WTC11 (cell line): ENCODE measurements at regions not wholly inside any gene's neighbourhood (a gene's known extent, or its start where the extent isn't known, plus 50 kb on each side); places are given as distances from the start of the nearest gene placed in this dataset.

Source experiments
- ATAC-seq: fragments of 200-7000 bp; cut with Tn5 transposase; 2 replicates; pipeline ENCODE4 v1.10.0; 2021; ENCODE audit warnings: mild to moderate bottlenecking, moderate library complexity
- CTCF ChIA-PET: fragments of 300-600 bp; sonication (Branson Sonifier 250); formaldehyde crosslinking; loops from one replicate; lab custom pipeline; 2021; ENCODE audit warnings: antibody characterized with exemption; lab: Charles Lee
- POLR2A ChIA-PET: fragments of 350-600 bp; sonication (Branson Sonifier 250); formaldehyde crosslinking; loops from one replicate; lab custom pipeline; 2021; ENCODE audit warnings: antibody characterized with exemption; lab: Charles Lee
- DNase-seq: peaks from one replicate; pipeline ENCODE4 v3.0.0; 2021; ENCODE audit warnings: low spot score
- H3K27ac Mint-ChIP-seq: 2 replicates; pipeline ENCODE4 v1.8.0; 2021; ENCODE audit warnings: mixed read lengths
- H3K27me3 Mint-ChIP-seq: 2 replicates; pipeline ENCODE4 v1.8.0; 2021; ENCODE audit warnings: low read depth, mild to moderate bottlenecking, moderate library complexity, mixed read lengths
- H3K36me3 Mint-ChIP-seq: 2 replicates; pipeline ENCODE4 v1.8.0; 2021; ENCODE audit warnings: mixed read lengths
- H3K4me1 Mint-ChIP-seq: 2 replicates; pipeline ENCODE4 v1.8.0; 2022; ENCODE audit warnings: mixed read lengths
- H3K4me3 Mint-ChIP-seq: 2 replicates; pipeline ENCODE4 v1.8.0; 2021; ENCODE audit warnings: mild to moderate bottlenecking, moderate library complexity, mixed read lengths
- H3K9me3 Mint-ChIP-seq: 2 replicates; pipeline ENCODE4 v1.8.0; 2021; ENCODE audit warnings: mixed read lengths
- AR ChIP-seq: fragments of 250-450 bp; sonication (Bioruptor Pico); IDR thresholded peaks from 2 replicates; pipeline ENCODE4 v1.9.0; 2021; ENCODE audit warnings: mild to moderate bottlenecking
- NFYB ChIP-seq: sonication (generic); formaldehyde crosslinking; conservative IDR thresholded peaks from 2 replicates; pipeline ENCODE4 v1.8.0; 2022; ENCODE audit warnings: low read depth, missing genetic modification reagents
- NR1H2 ChIP-seq: sonication (generic); formaldehyde crosslinking; IDR thresholded peaks from 2 replicates; pipeline ENCODE4 v1.9.0; 2021; ENCODE audit warnings: mild to moderate bottlenecking, moderate library complexity, missing genetic modification reagents
- NR3C1 ChIP-seq: sonication (generic); formaldehyde crosslinking; conservative IDR thresholded peaks from 2 replicates; pipeline ENCODE4 v1.8.1; 2023; ENCODE audit warnings: low read depth, mild to moderate bottlenecking, missing genetic modification reagents
- PRDM15 ChIP-seq: sonication (generic); formaldehyde crosslinking; IDR thresholded peaks from 2 replicates; pipeline ENCODE4 v1.8.0; 2022; ENCODE audit warnings: missing genetic modification reagents
- SP1 ChIP-seq: sonication (generic); formaldehyde crosslinking; conservative IDR thresholded peaks from 2 replicates; pipeline ENCODE4 v1.8.1; 2022; ENCODE audit warnings: missing genetic modification reagents
- TEAD1 ChIP-seq: sonication (generic); formaldehyde crosslinking; IDR thresholded peaks from 2 replicates; pipeline ENCODE4 v1.8.0; 2022; ENCODE audit warnings: mild to moderate bottlenecking, missing genetic modification reagents
- TEAD4 ChIP-seq: sonication (generic); formaldehyde crosslinking; IDR thresholded peaks from 2 replicates; pipeline ENCODE4 v1.8.0; 2022; ENCODE audit warnings: mild to moderate bottlenecking, missing genetic modification reagents
- ZNF138 ChIP-seq: sonication (generic); formaldehyde crosslinking; conservative IDR thresholded peaks from 2 replicates; pipeline ENCODE4 v1.8.1; 2022; ENCODE audit warnings: mild to moderate bottlenecking, moderate library complexity, missing genetic modification reagents
- ZNF263 ChIP-seq: sonication (generic); formaldehyde crosslinking; IDR thresholded peaks from 2 replicates; pipeline ENCODE4 v1.8.1; 2022; ENCODE audit warnings: low read depth, mild to moderate bottlenecking, moderate library complexity, missing genetic modification reagents
- ZNF396 ChIP-seq: fragments of 250-450 bp; sonication (Bioruptor Pico); IDR thresholded peaks from 2 replicates; pipeline ENCODE4 v1.8.0; 2021; ENCODE audit warnings: mild to moderate bottlenecking, moderate library complexity, borderline replicate concordance
- ZNF416 ChIP-seq: fragments of 250-450 bp; sonication (Bioruptor Pico); IDR thresholded peaks from 2 replicates; pipeline ENCODE4 v1.9.0; 2021; ENCODE audit warnings: mild to moderate bottlenecking, inconsistent platforms
- ZNF423 ChIP-seq: fragments of 250-450 bp; sonication (Bioruptor Pico); IDR thresholded peaks from 2 replicates; pipeline ENCODE4 v2.1.2; 2022; ENCODE audit warnings: mild to moderate bottlenecking, moderate library complexity
- TF ChIP-seq, protein P1 (sequence below): sonication (generic); formaldehyde crosslinking; IDR thresholded peaks from 2 replicates; pipeline ENCODE4 v1.8.0; 2023; ENCODE audit warnings: missing genetic modification reagents
- TF ChIP-seq, protein P2 (sequence below): fragments of 250-450 bp; sonication (Bioruptor Pico); IDR thresholded peaks from 2 replicates; pipeline ENCODE4 v1.9.0; 2021; ENCODE audit warnings: mild to moderate bottlenecking
- TF ChIP-seq, protein P3 (sequence below): sonication (generic); formaldehyde crosslinking; IDR thresholded peaks from 2 replicates; pipeline ENCODE4 v1.8.0; 2022; ENCODE audit warnings: mild to moderate bottlenecking, missing genetic modification reagents
- TF ChIP-seq, protein P4 (sequence below): fragments of 250-450 bp; sonication (Bioruptor Pico); IDR thresholded peaks from 2 replicates; pipeline ENCODE4 v1.9.0; 2021; ENCODE audit warnings: moderate library complexity, mild to moderate bottlenecking, inconsistent platforms, borderline replicate concordance
- TF ChIP-seq, protein P5 (sequence below): sonication (generic); formaldehyde crosslinking; IDR thresholded peaks from 2 replicates; pipeline ENCODE4 v1.8.1; 2023; ENCODE audit warnings: mild to moderate bottlenecking, missing genetic modification reagents, moderate library complexity
- TF ChIP-seq, protein P6 (sequence below): sonication (generic); formaldehyde crosslinking; IDR thresholded peaks from 2 replicates; pipeline ENCODE4 v1.8.1; 2022; ENCODE audit warnings: low read depth, mild to moderate bottlenecking, moderate library complexity, missing genetic modification reagents, borderline replicate concordance
- TF ChIP-seq, protein P7 (sequence below): fragments of 250-450 bp; sonication (Bioruptor Pico); conservative IDR thresholded peaks from 2 replicates; pipeline ENCODE4 v1.9.0; 2021; ENCODE audit warnings: mild to moderate bottlenecking

DNA sequence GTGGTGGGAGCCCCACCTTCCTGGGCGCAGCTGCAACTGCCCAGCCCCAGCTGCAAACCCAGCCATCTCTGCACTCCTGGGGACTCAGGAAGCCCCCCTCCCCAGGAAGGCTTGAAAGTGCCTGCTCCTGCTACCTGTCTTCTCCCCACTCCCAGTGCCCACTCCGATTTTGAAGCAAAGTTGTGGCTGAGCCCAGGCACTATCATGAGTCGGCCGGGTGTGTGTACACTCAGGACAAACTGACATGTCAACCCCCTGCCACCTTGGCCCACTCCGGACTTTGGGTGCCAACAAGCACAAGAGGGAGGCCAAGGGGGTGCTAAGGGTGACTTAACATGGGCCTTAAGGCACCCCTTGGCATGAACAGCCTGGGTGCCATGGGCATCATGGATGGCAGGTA, 325.5 kb upstream of the PTGER4 start:
- H3K27ac Mint-ChIP-seq: no peak overlapping the region
- no peaks in the 10 kb centered on the region for H3K27me3 Mint-ChIP-seq
- TF ChIP-seq, protein P1, sequence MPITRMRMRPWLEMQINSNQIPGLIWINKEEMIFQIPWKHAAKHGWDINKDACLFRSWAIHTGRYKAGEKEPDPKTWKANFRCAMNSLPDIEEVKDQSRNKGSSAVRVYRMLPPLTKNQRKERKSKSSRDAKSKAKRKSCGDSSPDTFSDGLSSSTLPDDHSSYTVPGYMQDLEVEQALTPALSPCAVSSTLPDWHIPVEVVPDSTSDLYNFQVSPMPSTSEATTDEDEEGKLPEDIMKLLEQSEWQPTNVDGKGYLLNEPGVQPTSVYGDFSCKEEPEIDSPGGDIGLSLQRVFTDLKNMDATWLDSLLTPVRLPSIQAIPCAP (CRISPR knock-in tag): no peak
- TF ChIP-seq, protein P2, sequence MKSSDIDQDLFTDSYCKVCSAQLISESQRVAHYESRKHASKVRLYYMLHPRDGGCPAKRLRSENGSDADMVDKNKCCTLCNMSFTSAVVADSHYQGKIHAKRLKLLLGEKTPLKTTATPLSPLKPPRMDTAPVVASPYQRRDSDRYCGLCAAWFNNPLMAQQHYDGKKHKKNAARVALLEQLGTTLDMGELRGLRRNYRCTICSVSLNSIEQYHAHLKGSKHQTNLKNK (CRISPR knock-in tag): no peak
- DNase-seq: no peak
- ChIA-PET CTCF (no interaction called here), POLR2A (no interaction called here)
- no peaks in the 10 kb centered on the region for H3K4me1 Mint-ChIP-seq
- ATAC-seq: no peak
- H3K36me3 Mint-ChIP-seq: no peaks in the 10 kb centered on the region
- no peak overlapping the region for H3K4me3 Mint-ChIP-seq
- H3K9me3 Mint-ChIP-seq: peaks cover 8% of the 10 kb centered on the region

DNA sequence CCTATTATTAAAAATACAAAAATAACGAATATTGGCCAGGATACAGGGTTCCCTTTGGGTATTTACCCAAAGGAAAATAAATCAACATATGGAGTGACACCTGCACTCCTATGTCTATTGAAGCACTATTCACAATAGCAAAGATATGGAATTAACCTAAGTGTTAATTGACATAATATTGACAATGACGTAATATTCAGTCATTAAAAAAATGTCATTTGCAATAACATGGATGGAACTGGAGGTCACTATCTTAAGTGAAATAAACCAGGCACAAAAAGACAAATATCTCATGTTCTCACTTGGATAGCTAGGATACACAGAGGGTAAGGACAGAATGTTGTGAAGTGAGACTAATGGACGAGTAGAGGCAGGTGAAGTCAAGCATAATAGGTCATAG, 326.3 kb upstream of the PTGER4 start:
- TF ChIP-seq NR1H2: no peak
- TF ChIP-seq AR: no peak
- TF ChIP-seq, protein P3, sequence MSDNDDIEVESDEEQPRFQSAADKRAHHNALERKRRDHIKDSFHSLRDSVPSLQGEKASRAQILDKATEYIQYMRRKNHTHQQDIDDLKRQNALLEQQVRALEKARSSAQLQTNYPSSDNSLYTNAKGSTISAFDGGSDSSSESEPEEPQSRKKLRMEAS (CRISPR knock-in tag): no peak
- TF ChIP-seq, protein P4, sequence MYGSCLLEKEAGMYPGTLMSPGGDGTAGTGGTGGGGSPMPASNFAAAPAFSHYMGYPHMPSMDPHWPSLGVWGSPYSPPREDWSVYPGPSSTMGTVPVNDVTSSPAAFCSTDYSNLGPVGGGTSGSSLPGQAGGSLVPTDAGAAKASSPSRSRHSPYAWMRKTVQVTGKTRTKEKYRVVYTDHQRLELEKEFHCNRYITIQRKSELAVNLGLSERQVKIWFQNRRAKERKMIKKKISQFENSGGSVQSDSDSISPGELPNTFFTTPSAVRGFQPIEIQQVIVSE: no peak
- no peak for TF ChIP-seq NFYB
- TF ChIP-seq NR3C1: no peak
- TF ChIP-seq ZNF396: no peak
- no peak for TF ChIP-seq TEAD1
- TF ChIP-seq, protein P5, sequence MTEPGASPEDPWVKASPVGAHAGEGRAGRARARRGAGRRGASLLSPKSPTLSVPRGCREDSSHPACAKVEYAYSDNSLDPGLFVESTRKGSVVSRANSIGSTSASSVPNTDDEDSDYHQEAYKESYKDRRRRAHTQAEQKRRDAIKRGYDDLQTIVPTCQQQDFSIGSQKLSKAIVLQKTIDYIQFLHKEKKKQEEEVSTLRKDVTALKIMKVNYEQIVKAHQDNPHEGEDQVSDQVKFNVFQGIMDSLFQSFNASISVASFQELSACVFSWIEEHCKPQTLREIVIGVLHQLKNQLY (CRISPR knock-in tag): no peak
- TF ChIP-seq ZNF138 (CRISPR knock-in tag): no peak
- TF ChIP-seq TEAD4 (CRISPR knock-in tag): no peak
- no peak for TF ChIP-seq ZNF263 (CRISPR knock-in tag)
- TF ChIP-seq ZNF423 (CRISPR knock-in tag): no peak
- TF ChIP-seq SP1 (CRISPR knock-in tag): no peak
- no peak for DNase-seq
- no peaks in the 10 kb centered on the region for H3K4me1 Mint-ChIP-seq
- H3K27me3 Mint-ChIP-seq: no peaks in the 10 kb centered on the region
- no peak overlapping the region for H3K27ac Mint-ChIP-seq
- POLR2A ChIA-PET: no interaction called here
- H3K4me3 Mint-ChIP-seq: no peak overlapping the region
- H3K36me3 Mint-ChIP-seq: no peaks in the 10 kb centered on the region
- H3K9me3 Mint-ChIP-seq: peaks cover 12% of the 10 kb centered on the region
- CTCF ChIA-PET: no interaction called here
- ATAC-seq: no peak

DNA sequence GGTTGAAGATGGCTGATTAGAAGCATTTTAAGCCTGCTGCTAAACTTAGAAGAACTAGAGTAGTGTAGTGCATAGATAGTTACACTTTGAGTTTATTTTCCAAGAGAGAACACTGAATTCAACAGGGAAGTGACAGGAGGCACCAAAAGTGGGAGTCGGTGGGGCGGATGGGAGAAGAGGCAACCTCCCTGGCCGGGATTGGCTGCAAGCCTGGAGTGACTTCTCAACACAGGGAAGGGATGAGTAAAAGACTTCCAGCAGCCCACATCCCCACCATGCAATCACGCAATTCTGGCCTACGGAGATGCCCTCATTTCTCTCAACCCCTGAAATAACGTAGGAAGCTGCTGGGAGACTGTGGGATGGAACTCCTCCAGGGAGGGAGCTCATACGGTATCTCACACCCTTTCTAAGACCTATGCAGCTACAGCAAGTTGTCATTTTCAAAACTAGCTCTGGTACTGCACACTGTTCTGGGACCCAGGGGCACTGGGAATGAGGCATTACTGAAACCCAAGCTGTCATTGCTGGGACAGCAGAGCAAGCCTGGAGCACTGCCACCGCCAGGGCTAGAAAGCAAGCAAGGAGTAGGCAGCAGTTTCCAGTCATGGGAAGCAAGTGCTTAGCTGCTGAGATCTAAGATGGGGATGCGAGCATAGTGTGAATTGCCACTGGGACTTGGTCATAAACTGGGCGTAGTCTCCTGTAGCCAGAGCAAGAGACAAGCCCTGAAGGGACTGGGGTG, 331.6 kb upstream of the PTGER4 start:
- Mint-ChIP-seq H3K4me3 (no peak overlapping the region), H3K27ac (no peak overlapping the region), H3K4me1 (no peaks in the 10 kb centered on the region), H3K36me3 (no peaks in the 10 kb centered on the region), H3K9me3 (peaks cover 7% of the 10 kb centered on the region), H3K27me3 (no peaks in the 10 kb centered on the region)
- ATAC-seq: no peak
- CTCF ChIA-PET: no interaction called here
- POLR2A ChIA-PET: no interaction called here
- no peak for DNase-seq
- TF ChIP-seq, protein P6, sequence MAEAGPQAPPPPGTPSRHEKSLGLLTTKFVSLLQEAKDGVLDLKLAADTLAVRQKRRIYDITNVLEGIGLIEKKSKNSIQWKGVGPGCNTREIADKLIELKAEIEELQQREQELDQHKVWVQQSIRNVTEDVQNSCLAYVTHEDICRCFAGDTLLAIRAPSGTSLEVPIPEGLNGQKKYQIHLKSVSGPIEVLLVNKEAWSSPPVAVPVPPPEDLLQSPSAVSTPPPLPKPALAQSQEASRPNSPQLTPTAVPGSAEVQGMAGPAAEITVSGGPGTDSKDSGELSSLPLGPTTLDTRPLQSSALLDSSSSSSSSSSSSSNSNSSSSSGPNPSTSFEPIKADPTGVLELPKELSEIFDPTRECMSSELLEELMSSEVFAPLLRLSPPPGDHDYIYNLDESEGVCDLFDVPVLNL (CRISPR knock-in tag): no peak
- TF ChIP-seq, protein P7, sequence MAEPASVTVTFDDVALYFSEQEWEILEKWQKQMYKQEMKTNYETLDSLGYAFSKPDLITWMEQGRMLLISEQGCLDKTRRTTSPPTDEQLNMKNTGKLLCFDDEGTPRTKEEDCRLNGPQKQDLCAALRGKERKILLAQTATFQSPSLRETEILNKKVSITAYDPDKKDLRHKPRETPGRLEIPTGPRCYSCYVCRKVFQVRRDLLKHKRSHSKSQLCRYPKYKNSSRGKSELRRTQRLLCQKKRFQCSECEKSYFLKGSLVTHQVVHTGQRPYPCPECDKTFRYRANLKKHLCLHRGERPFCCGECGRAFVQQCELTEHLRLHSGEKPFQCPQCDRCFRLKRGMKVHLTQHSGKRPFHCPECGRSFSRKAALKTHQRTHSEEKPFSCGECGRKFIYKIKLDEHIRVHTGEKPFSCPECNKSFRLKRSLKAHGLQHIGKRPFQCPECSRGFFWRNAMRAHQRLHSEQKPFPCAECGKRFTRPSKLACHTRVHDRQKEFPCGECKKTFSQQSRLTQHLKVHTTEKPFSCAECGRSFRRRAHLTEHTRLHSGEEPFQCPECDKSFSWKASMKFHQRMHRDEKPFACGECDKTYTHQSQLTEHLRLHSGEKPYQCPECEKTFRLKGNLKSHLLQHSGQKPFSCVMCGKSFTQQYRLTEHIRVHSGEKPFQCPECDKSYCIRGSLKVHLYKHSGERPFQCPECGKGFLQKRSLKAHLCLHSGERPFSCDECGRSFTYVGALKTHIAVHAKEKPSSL (CRISPR knock-in tag): no peak
- TF ChIP-seq PRDM15 (CRISPR knock-in tag) (no peak), ZNF416 (CRISPR knock-in tag) (no peak)
